ENCODE measurements at regions not wholly inside any gene's neighbourhood (a gene's known extent, or its start where the extent isn't known, plus 50 kb on each side); places are given as distances from the start of the nearest gene placed in this dataset.

- Histone ChIP-seq H3K23ac (ENCODE audit: low read length) (no peak overlapping the region), H3K27me3 (ENCODE audit: insufficient read depth, low read length, poor library complexity) (no peaks in the 10 kb centered on the region), H4K5ac (ENCODE audit: low read length) (no peak overlapping the region), H3K18ac (ENCODE audit: low read length) (no peak overlapping the region), H2BK120ac (ENCODE audit: low read depth, low read length) (no peak overlapping the region), H2BK15ac (replicated peaks; ENCODE audit: low read depth) (no peak overlapping the region), H3K56ac (ENCODE audit: low read length) (no peak overlapping the region), H3K4me3 (ENCODE audit: low read length) (no peak overlapping the region), H3K36me3 (ENCODE audit: control insufficient read depth, insufficient read depth, low read length) (no peaks in the 10 kb centered on the region), H3K4me2 (ENCODE audit: low read length) (no peak overlapping the region), H3K79me2 (ENCODE audit: control insufficient read depth, insufficient read depth, low read length) (no peaks in the 10 kb centered on the region), H3K79me1 (ENCODE audit: low read length) (no peaks in the 10 kb centered on the region), H3K4ac (ENCODE audit: low read depth, low read length) (no peak overlapping the region), H2AK5ac (ENCODE audit: low read length) (no peak overlapping the region), H2BK5ac (ENCODE audit: low read length) (no peak overlapping the region), H4K8ac (ENCODE audit: low read depth, low read length) (no peak overlapping the region), H3K9ac (ENCODE audit: low read length) (no peak overlapping the region), H3K4me1 (ENCODE audit: control insufficient read depth, low read depth, low read length) (no peaks in the 10 kb centered on the region), H3K27ac (ENCODE audit: low read depth, low read length) (no peak overlapping the region)
- WGBS (ENCODE audit: extremely low coverage, insufficient coverage, low lambda C conversion rate): no CpG with 5 or more reads among the region's 9 CpGs
- no peak for DNase-seq
Measured at GRCh38 chr20:19928328-19929011, 88.7 kb upstream of the NAA20 start.

GRCh38 chr20:19929012-19929360, 88.2 kb upstream of the NAA20 start:
- Histone ChIP-seq H3K27ac (ENCODE audit: low read depth, low read length) (no peak overlapping the region), H3K27me3 (ENCODE audit: insufficient read depth, low read length, poor library complexity) (no peaks in the 10 kb centered on the region), H2BK15ac (replicated peaks; ENCODE audit: low read depth) (no peak overlapping the region), H3K4me2 (ENCODE audit: low read length) (no peak overlapping the region), H3K9ac (ENCODE audit: low read length) (no peak overlapping the region), H3K23ac (ENCODE audit: low read length) (no peak overlapping the region), H4K5ac (ENCODE audit: low read length) (no peak overlapping the region), H2AK5ac (ENCODE audit: low read length) (no peak overlapping the region), H3K79me2 (ENCODE audit: control insufficient read depth, insufficient read depth, low read length) (no peaks in the 10 kb centered on the region), H3K18ac (ENCODE audit: low read length) (no peak overlapping the region), H2BK5ac (ENCODE audit: low read length) (no peak overlapping the region), H3K36me3 (ENCODE audit: control insufficient read depth, insufficient read depth, low read length) (no peaks in the 10 kb centered on the region), H2BK120ac (ENCODE audit: low read depth, low read length) (no peak overlapping the region), H3K4me1 (ENCODE audit: control insufficient read depth, low read depth, low read length) (no peaks in the 10 kb centered on the region), H3K4ac (ENCODE audit: low read depth, low read length) (no peak overlapping the region), H3K56ac (ENCODE audit: low read length) (no peak overlapping the region), H4K8ac (ENCODE audit: low read depth, low read length) (no peak overlapping the region), H3K4me3 (ENCODE audit: low read length) (no peak overlapping the region), H3K79me1 (ENCODE audit: low read length) (no peaks in the 10 kb centered on the region)
- WGBS (ENCODE audit: extremely low coverage, insufficient coverage, low lambda C conversion rate): no CpG with 5 or more reads among the region's 1 CpG
- DNase-seq: no peak

DNA sequence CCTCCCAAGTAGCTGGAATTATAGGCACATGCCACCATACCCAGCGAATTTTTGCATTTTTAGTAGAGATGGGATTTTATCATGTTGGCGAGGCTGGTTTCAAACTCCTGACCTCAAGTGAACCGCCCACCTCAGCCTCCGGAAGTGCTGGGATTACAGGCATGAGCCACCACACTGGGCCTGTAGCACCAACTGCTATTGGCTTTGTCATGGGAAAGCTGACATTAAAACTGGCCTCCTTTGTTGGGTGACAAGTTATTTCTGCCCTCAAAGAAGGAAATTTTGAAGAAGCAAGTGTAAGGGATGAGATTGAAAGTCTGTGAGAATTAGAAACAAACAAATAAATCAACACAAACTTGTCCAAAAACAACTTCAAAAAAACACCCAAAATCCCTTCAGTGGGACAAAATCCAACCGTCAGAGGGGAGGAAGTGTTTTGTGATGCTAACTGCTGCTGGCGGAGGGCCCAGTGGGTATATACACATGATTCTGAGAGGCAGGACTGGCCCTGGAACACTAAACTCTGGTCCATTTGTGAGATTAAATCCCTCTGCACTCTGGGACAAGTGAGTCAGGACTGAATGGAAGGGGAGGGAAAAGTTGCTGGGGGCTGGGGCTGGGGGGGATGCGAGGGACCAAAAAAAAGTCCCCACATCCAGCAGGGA, 87.5 kb upstream of the NAA20 start:
- no peaks in the 10 kb centered on the region for H3K4me1 ChIP-seq (ENCODE audit: control insufficient read depth, low read depth, low read length)
- no peaks in the 10 kb centered on the region for H3K36me3 ChIP-seq (ENCODE audit: control insufficient read depth, insufficient read depth, low read length)
- H3K79me1 ChIP-seq (ENCODE audit: low read length): no peaks in the 10 kb centered on the region
- WGBS (ENCODE audit: extremely low coverage, insufficient coverage, low lambda C conversion rate): no CpG with 5 or more reads among the region's 7 CpGs
- H3K27ac ChIP-seq (ENCODE audit: low read depth, low read length): no peak overlapping the region
- no peak overlapping the region for H3K4me3 ChIP-seq (ENCODE audit: low read length)
- H3K79me2 ChIP-seq (ENCODE audit: control insufficient read depth, insufficient read depth, low read length): no peaks in the 10 kb centered on the region
- no peak overlapping the region for H4K5ac ChIP-seq (ENCODE audit: low read length)
- H3K23ac ChIP-seq (ENCODE audit: low read length): no peak overlapping the region
- H3K4ac ChIP-seq (ENCODE audit: low read depth, low read length): no peak overlapping the region
- no peak overlapping the region for H4K8ac ChIP-seq (ENCODE audit: low read depth, low read length)
- H2BK120ac ChIP-seq (ENCODE audit: low read depth, low read length): no peak overlapping the region
- H3K56ac ChIP-seq (ENCODE audit: low read length): no peak overlapping the region
- H3K9ac ChIP-seq (ENCODE audit: low read length): no peak overlapping the region
- no peak overlapping the region for H3K18ac ChIP-seq (ENCODE audit: low read length)
- no peak overlapping the region for H3K4me2 ChIP-seq (ENCODE audit: low read length)
- H2AK5ac ChIP-seq (ENCODE audit: low read length): no peak overlapping the region
- H3K27me3 ChIP-seq (ENCODE audit: insufficient read depth, low read length, poor library complexity): no peaks in the 10 kb centered on the region
- DNase-seq: no peak
- H2BK15ac ChIP-seq (replicated peaks; ENCODE audit: low read depth): no peak overlapping the region
- H2BK5ac ChIP-seq (ENCODE audit: low read length): no peak overlapping the region

GRCh38 chr20:19930426-19930825, 86.7 kb upstream of the NAA20 start:
- WGBS (ENCODE audit: extremely low coverage, insufficient coverage, low lambda C conversion rate): no CpG with 5 or more reads among the region's 5 CpGs
- no peaks in the 10 kb centered on the region for H3K27me3 ChIP-seq (ENCODE audit: insufficient read depth, low read length, poor library complexity)
- no peak overlapping the region for H2AK5ac ChIP-seq (ENCODE audit: low read length)
- no peak overlapping the region for H3K4me2 ChIP-seq (ENCODE audit: low read length)
- no peak overlapping the region for H2BK15ac ChIP-seq (replicated peaks; ENCODE audit: low read depth)
- DNase-seq: no peak
- H3K56ac ChIP-seq (ENCODE audit: low read length): no peak overlapping the region
- H3K4ac ChIP-seq (ENCODE audit: low read depth, low read length): no peak overlapping the region
- H2BK120ac ChIP-seq (ENCODE audit: low read depth, low read length): no peak overlapping the region
- no peak overlapping the region for H4K5ac ChIP-seq (ENCODE audit: low read length)
- no peak overlapping the region for H3K9ac ChIP-seq (ENCODE audit: low read length)
- no peak overlapping the region for H4K8ac ChIP-seq (ENCODE audit: low read depth, low read length)
- H3K27ac ChIP-seq (ENCODE audit: low read depth, low read length): no peak overlapping the region
- H3K36me3 ChIP-seq (ENCODE audit: control insufficient read depth, insufficient read depth, low read length): no peaks in the 10 kb centered on the region
- no peaks in the 10 kb centered on the region for H3K79me2 ChIP-seq (ENCODE audit: control insufficient read depth, insufficient read depth, low read length)
- H3K18ac ChIP-seq (ENCODE audit: low read length): no peak overlapping the region
- no peaks in the 10 kb centered on the region for H3K79me1 ChIP-seq (ENCODE audit: low read length)
- no peak overlapping the region for H2BK5ac ChIP-seq (ENCODE audit: low read length)
- no peak overlapping the region for H3K23ac ChIP-seq (ENCODE audit: low read length)
- no peak overlapping the region for H3K4me3 ChIP-seq (ENCODE audit: low read length)
- H3K4me1 ChIP-seq (ENCODE audit: control insufficient read depth, low read depth, low read length): no peaks in the 10 kb centered on the region

DNA sequence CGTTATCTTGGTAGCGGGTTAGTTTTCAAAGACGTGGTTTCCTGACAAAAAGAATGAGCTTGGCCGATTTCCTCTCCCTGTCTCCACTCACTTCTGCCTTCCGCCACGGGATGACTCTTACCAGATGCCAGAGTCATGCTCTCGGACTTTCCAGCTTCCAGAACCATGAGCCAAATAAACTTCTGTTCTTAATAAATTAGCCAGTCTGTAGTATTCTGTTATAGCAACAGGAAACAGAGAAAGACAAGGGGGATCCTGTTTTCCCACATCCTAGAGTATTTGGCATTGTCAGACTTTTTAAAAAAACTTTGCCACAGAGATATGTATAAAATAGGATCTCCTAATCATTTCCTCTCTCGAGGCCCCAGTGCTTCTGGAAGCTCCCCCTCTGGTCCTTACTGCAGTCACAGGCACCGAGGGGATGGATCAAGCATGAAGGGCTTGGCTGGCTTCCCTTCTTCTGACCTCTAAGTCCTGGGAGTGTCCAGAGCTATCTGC, 84.9 kb upstream of the NAA20 start:
- H3K9ac ChIP-seq (ENCODE audit: low read length): no peak overlapping the region
- no peak overlapping the region for H3K4ac ChIP-seq (ENCODE audit: low read depth, low read length)
- H3K23ac ChIP-seq (ENCODE audit: low read length): no peak overlapping the region
- no peak overlapping the region for H2BK5ac ChIP-seq (ENCODE audit: low read length)
- no peak overlapping the region for H3K4me3 ChIP-seq (ENCODE audit: low read length)
- no peak overlapping the region for H2BK15ac ChIP-seq (replicated peaks; ENCODE audit: low read depth)
- H3K79me2 ChIP-seq (ENCODE audit: control insufficient read depth, insufficient read depth, low read length): no peaks in the 10 kb centered on the region
- H2AK5ac ChIP-seq (ENCODE audit: low read length): no peak overlapping the region
- no peak overlapping the region for H3K18ac ChIP-seq (ENCODE audit: low read length)
- H3K4me2 ChIP-seq (ENCODE audit: low read length): no peak overlapping the region
- no peaks in the 10 kb centered on the region for H3K27me3 ChIP-seq (ENCODE audit: insufficient read depth, low read length, poor library complexity)
- no peak overlapping the region for H2BK120ac ChIP-seq (ENCODE audit: low read depth, low read length)
- no peak overlapping the region for H4K8ac ChIP-seq (ENCODE audit: low read depth, low read length)
- H3K27ac ChIP-seq (ENCODE audit: low read depth, low read length): no peak overlapping the region
- no peaks in the 10 kb centered on the region for H3K4me1 ChIP-seq (ENCODE audit: control insufficient read depth, low read depth, low read length)
- no peak for DNase-seq
- no CpG with 5 or more reads among the region's 9 CpGs for whole genome bisulfite sequencing (ENCODE audit: extremely low coverage, insufficient coverage, low lambda C conversion rate)
- no peaks in the 10 kb centered on the region for H3K36me3 ChIP-seq (ENCODE audit: control insufficient read depth, insufficient read depth, low read length)
- H4K5ac ChIP-seq (ENCODE audit: low read length): no peak overlapping the region
- no peak overlapping the region for H3K56ac ChIP-seq (ENCODE audit: low read length)
- H3K79me1 ChIP-seq (ENCODE audit: low read length): no peaks in the 10 kb centered on the region
